Stomach (tissue), 8 donors: ENCODE measurements at regions not wholly inside any gene's neighbourhood (a gene's known extent, or its start where the extent isn't known, plus 50 kb on each side); places are given as distances from the start of the nearest gene placed in this dataset.

Experiments
- DNase-seq, 2 donors: peaks; one replicate each; pipeline versions ENCODE4 v3.0.0 to v3.0.0-alpha.2; 2013 to 2019
- H3K27ac ChIP-seq, 5 donors: fragments of 200-600 bp in 4 of 5; sonication (generic) in 4 of 5; one replicate each; pipeline ENCODE4 v1.5.1; 2013 to 2019; ENCODE audit warnings: mild to moderate bottlenecking in 1 of 5, moderate library complexity in 1 of 5
- H3K27me3 ChIP-seq, 3 donors: fragments of 200-600 bp; sonication (generic); one replicate each; pipeline ENCODE4 v1.5.1; 2017 to 2019; ENCODE audit warnings: mixed run types in 1 of 3
- H3K36me3 ChIP-seq, 4 donors: fragments of 200-600 bp; sonication (generic); 1 replicate in 3 of 4; 2 replicates in 1 of 4; pipeline ENCODE4 v1.5.1; 2016 to 2019
- H3K4me1 ChIP-seq, 4 donors: fragments of 200-600 bp; sonication (generic); one replicate each; pipeline ENCODE4 v1.5.1; 2016 to 2019
- H3K4me3 ChIP-seq, 4 donors: fragments of 200-600 bp; sonication (generic) in 3 of 4; one replicate each; pipeline ENCODE4 v1.5.1; 2016 to 2019; ENCODE audit warnings: mild to moderate bottlenecking in 1 of 4
- H3K9me3 ChIP-seq, 4 donors: fragments of 200-600 bp; sonication (generic); one replicate each; pipeline ENCODE4 v1.5.1; 2016 to 2019
- CTCF ChIP-seq, 7 experiments: fragments of 450-650 bp in 4 of 7; fragments of 200-600 bp in 3 of 7; sonication (generic) in 3 of 7; IDR thresholded peaks; one replicate each; pipeline ENCODE4 v1.5.1; 2016 to 2019; ENCODE audit warnings: antibody characterized with exemption in 7 of 7, control low read depth in 2 of 7, mild to moderate bottlenecking in 1 of 7
- EP300 ChIP-seq: sonication (generic); formaldehyde crosslinking; IDR thresholded peaks from one replicate; pipeline ENCODE4 v1.6.1; 2017; ENCODE audit warnings: antibody characterized with exemption
- POLR2A ChIP-seq, 4 donors: fragments of 450-650 bp; IDR thresholded peaks; one replicate each; pipeline ENCODE4 v1.6.1; 2016; ENCODE audit warnings: antibody characterized with exemption in 4 of 4, control low read depth in 2 of 4, mild to moderate bottlenecking in 1 of 4, moderate library complexity in 1 of 4
- POLR2AphosphoS5 ChIP-seq, 3 donors: sonication (generic); formaldehyde crosslinking; IDR thresholded peaks; one replicate each; pipeline ENCODE4 v1.6.1; 2016; ENCODE audit warnings: antibody characterized with exemption in 3 of 3
- WGBS, 5 donors: extraction: QIAGEN DNeasy Blood & Tissue Kit in 3 of 5; methylation state at CpG; one replicate each; pipeline versions ENCODE4 v1.1.5 to v1.1.7; 2013 to 2018; 5-methylcytosine and 5-hydroxymethylcytosine counted together
- intact Hi-C: fragments of 100-400 bp; cut with DNase I; formaldehyde crosslinking; loops from one replicate; pipeline ENCODE4 v1.15.1; 2023; ENCODE audit warnings: low total_unique reads
- donor health status: healthy with polysubstance abuse.
- donor health status: Bipolar disorder and iron deficiency.
- donor health status: healthy.

GRCh38 chr18:61155586-61155985, 177.6 kb upstream of the CDH20 start:
- no peaks in the 10 kb centered on the region for H3K4me1 ChIP-seq
- intact Hi-C loops: no loop called here
- no peaks in the 10 kb centered on the region for H3K36me3 ChIP-seq
- no peaks in the 10 kb centered on the region for H3K9me3 ChIP-seq
- 35 to 60% (median 48%) methylated on average over 3 of the region's 3 CpGs for WGBS, 5 donors
- DNase-seq: no peak
- no peaks in the 10 kb centered on the region for H3K27me3 ChIP-seq
- H3K4me3 ChIP-seq: no peak overlapping the region
- no peak for TF ChIP-seq POLR2AphosphoS5 (IDR thresholded peaks at IDR 0.05)
- TF ChIP-seq POLR2A (IDR thresholded peaks at IDR 0.05): no peak
- no peak for TF ChIP-seq EP300
- no peak for TF ChIP-seq CTCF (IDR thresholded peaks at IDR 0.05)
- H3K27ac ChIP-seq: no peak overlapping the region

- 84 to 93% (median 86%) methylated on average over 6 of the region's 6 CpGs for WGBS, 5 donors
- TF ChIP-seq CTCF (IDR thresholded peaks at IDR 0.05): no peak
- no peak for TF ChIP-seq POLR2AphosphoS5 (IDR thresholded peaks at IDR 0.05)
- no peak for TF ChIP-seq EP300
- no peak for TF ChIP-seq POLR2A (IDR thresholded peaks at IDR 0.05)
Measured at GRCh38 chr18:61157451-61157850, 175.8 kb upstream of the CDH20 start.

GRCh38 chr18:61159246-61159645, 174.0 kb upstream of the CDH20 start:
- WGBS, 5 donors: 70 to 83% (median 80%) methylated on average over 4 of the region's 4 CpGs
- TF ChIP-seq POLR2AphosphoS5 (IDR thresholded peaks at IDR 0.05): no peak
- intact Hi-C loops: no loop called here
- Histone ChIP-seq H3K36me3 (no peaks in the 10 kb centered on the region), H3K4me1 (no peaks in the 10 kb centered on the region), H3K27me3 (no peaks in the 10 kb centered on the region), H3K9me3 (no peaks in the 10 kb centered on the region), H3K4me3 (no peak overlapping the region), H3K27ac (no peak overlapping the region)
- DNase-seq: no peak

More at GRCh38 chr18:61157451-61157850, 175.8 kb upstream of the CDH20 start:
- Histone ChIP-seq H3K4me1 (no peaks in the 10 kb centered on the region), H3K27me3 (no peaks in the 10 kb centered on the region), H3K9me3 (no peaks in the 10 kb centered on the region), H3K4me3 (no peak overlapping the region), H3K36me3 (no peaks in the 10 kb centered on the region), H3K27ac (no peak overlapping the region)
- DNase-seq: no peak
- intact Hi-C loops: no loop called here

GRCh38 chr18:61164321-61164720, 168.9 kb upstream of the CDH20 start:
- no peaks in the 10 kb centered on the region for H3K4me1 ChIP-seq
- TF ChIP-seq POLR2AphosphoS5 (IDR thresholded peaks at IDR 0.05) (no peak), CTCF (IDR thresholded peaks at IDR 0.05) (no peak), EP300 (no peak), POLR2A (IDR thresholded peaks at IDR 0.05) (no peak)
- intact Hi-C loops: no loop called here
- H3K9me3 ChIP-seq: no peaks in the 10 kb centered on the region
- no peak for DNase-seq
- WGBS, 5 donors: 62 to 88% (median 75%) methylated on average over 1 of the region's 1 CpG
- no peaks in the 10 kb centered on the region for H3K27me3 ChIP-seq
- no peaks in the 10 kb centered on the region for H3K36me3 ChIP-seq
- H3K4me3 ChIP-seq: no peak overlapping the region
- H3K27ac ChIP-seq: no peak overlapping the region

- no peaks in the 10 kb centered on the region for H3K36me3 ChIP-seq
- no peak overlapping the region for H3K4me3 ChIP-seq
- no peaks in the 10 kb centered on the region for H3K9me3 ChIP-seq
- intact Hi-C loops: no loop called here
- no peaks in the 10 kb centered on the region for H3K4me1 ChIP-seq
- no peak overlapping the region for H3K27ac ChIP-seq
- WGBS, 5 donors: 81 to 93% (median 89%) methylated on average over 1 of the region's 1 CpG
- no peak for DNase-seq
- TF ChIP-seq POLR2A (IDR thresholded peaks at IDR 0.05) (no peak), CTCF (IDR thresholded peaks at IDR 0.05) (no peak), POLR2AphosphoS5 (IDR thresholded peaks at IDR 0.05) (no peak), EP300 (no peak)
- H3K27me3 ChIP-seq: no peaks in the 10 kb centered on the region
Measured at GRCh38 chr18:61167902-61168301, 165.3 kb upstream of the CDH20 start.
